DMS153 treated with DMSO at 0.1 percent for 48 hours (cell line): ENCODE measurements at regions not wholly inside any gene's neighbourhood (a gene's known extent, or its start where the extent isn't known, plus 50 kb on each side); places are given as distances from the start of the nearest gene placed in this dataset.

ENCODE experiments used
- DNase-seq: peaks from one replicate; lab custom pipeline; 2025; ENCODE audit not compliant: unreplicated experiment; lab: John Stamatoyannopoulos, UW

DNA sequence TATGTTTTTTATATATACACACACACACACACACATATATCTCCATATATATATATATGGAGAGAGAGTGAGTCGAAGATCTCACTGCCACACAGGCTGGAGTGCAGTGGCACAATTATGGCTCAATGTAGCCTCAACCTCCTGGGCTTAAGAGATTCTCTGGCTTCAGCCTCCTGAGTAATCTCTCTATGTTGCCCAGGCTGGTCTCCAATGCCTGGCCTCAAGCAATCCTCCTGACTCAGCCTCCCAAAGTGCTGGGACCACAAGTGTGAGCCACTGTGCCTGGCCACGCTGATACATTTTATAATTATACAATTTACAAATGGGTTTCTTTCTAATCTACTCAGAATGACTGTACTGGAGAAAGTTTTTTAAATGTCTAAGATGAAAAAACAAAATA is 664.2 kb downstream of the PTPRC start:
- DNase-seq = no peak

DNA sequence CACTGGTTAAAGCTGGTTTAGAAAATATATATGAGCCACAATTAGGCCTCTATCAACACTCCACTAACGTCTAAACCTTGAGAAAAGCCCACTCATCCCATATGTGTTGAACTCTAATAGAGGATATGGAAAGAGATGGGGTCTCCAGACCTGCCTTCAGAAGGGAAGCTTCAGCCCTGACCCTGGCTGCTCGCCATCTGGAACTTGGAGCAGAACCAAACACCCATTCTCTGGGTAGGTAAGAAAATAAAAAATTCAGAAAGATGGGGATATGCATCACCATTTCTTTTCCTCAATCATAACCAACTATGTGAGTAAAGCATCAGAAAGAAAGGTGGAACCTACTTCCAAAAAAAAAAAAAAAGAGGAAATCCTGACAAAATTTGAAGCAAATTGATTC is 666.2 kb downstream of the PTPRC start:
- DNase-seq = no peak

DNA sequence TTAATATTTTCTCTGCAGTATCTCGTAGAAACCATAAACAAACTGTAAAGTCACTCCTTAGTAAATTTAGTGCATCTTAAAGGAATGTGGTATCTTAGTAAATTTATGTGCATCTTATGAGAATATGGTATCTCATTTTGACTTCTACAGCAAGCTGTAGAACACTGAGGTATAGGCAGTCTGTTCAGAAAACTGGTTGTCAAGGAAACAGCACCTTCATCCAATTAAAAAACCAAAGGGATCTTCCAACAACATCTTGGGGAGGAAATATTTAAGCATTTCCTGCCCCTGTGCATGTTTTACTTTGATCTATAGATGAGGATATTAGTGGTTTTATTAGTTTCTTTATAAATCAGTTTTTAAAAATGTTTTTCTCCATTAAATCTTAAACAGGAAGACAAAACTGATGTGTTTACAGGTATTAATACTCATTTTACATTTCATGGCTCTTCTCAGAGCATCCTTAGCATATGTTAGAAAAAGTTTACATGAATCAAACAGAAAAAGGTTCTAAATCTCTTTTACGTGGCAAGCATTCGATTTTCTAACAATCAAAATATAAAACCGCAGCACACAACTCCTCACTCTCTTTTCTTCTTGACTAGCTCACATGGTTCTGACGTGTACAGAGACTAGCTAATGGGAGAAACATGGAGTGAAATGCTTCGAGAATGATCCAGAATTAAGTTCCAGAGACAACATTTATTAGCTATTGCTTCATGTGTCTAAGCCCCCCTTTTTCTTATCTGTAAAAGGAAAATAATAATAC is 668.8 kb downstream of the PTPRC start:
- DNase-seq = no peak

DNA sequence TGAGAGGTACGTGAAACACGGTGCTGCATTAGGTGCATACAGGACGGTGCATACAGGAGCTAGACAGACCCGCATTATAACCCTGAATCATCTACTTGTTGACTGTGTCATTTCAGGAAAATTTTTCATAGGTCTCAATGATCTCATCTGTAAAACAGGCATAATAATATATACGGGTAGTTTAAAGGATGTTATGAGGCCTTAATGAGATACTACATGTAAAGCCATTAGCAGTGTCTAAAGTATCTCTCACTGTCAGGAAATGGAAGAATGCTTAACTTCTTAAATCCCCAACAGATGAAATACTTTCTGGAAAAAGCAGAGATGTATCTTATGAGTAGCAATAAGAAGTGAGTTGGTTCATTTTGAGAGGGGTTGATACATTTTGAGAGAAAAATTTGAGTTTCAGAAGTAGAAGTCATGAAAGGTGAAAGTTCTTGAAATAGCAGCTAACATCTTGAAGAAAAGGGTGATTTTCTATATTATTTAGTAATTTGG is 669.6 kb downstream of the PTPRC start:
- no peak for DNase-seq

DNA sequence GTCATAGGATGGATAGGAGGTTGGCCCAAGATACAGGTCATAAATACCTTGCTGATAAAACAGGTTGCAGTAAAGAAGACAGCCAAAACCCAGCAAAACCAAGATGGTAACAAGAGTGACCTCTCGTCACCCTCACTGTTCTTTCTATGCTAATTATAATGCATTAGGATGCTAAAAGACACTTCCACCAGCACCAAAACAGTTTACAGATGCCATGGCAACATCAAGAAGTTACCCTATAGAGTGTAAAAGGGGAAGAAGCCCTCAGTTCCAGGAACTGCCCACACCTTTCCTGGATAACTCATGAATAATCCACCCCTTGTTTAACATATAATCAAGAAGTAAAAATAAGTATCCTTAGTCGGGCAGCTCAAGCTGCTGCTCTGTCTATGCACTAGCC is 671.9 kb downstream of the PTPRC start:
- no peak for DNase-seq

- DNase-seq = no peak
Measured at GRCh38 chr1:199311478-199312262, 672.8 kb downstream of the PTPRC start.

- DNase-seq = no peak
Measured at GRCh38 chr1:199312626-199313025, 673.8 kb downstream of the PTPRC start.

- no peak for DNase-seq
Measured at GRCh38 chr1:199313444-199313843, 674.6 kb downstream of the PTPRC start.

DNA sequence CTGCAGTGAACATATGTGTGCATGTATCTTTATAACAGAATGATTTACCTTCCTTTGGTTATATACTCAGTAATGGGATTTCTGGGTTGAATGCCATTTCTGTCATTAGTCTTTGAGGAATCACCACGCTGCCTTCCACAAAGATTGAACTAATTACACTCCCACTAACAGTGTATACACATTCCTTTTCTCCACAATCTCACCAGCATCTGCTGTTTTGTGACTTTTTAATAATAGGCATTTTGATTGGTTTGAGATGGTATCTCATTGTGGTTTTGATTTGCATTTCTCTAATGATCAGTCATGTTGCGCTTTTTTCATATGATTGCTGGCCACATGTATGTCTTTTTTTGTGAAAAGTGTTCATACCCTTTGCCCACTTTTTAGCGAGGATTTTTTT is 680.5 kb downstream of the PTPRC start:
- DNase-seq = no peak

DNA sequence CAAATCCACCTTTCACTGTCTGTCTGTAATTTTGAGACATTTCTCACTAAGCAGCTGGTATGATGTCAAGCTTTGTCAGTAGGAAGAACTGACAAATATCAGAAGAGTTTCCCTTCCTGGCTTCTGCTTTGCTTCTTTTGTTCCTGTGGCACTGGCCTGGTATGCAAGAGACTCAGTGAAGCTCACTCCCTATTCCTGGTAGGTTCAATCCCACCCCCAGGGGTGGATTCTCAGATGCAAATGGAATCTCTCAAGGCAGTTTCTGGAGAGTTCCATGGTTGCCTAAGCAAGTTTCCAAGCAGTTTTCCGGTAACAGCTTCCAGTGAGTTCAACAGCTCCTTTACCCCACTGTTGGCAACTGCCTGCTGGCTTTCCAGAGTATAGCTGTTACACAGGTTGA is 683.4 kb downstream of the PTPRC start:
- DNase-seq = no peak

DNA sequence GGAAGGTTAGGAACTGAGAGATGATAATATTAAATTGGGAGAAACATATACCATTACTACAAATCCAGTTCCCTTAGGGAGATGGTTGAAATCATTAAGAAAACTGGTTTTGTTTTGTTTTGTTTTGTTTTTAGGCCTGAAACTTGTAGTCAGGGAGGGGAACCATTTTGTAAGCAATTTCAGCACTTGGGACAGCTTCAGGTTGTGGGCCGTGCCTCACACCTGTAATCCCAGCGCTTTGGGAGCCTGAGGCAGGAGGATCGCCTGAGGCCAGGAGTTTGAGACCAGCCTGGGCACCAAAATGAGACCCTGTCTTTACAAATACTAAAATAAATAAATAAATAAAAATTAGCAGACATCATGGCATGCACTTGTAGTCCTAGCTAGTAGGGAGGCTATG is 694.3 kb upstream of the NR5A2 start:
- DNase-seq = no peak

DNA sequence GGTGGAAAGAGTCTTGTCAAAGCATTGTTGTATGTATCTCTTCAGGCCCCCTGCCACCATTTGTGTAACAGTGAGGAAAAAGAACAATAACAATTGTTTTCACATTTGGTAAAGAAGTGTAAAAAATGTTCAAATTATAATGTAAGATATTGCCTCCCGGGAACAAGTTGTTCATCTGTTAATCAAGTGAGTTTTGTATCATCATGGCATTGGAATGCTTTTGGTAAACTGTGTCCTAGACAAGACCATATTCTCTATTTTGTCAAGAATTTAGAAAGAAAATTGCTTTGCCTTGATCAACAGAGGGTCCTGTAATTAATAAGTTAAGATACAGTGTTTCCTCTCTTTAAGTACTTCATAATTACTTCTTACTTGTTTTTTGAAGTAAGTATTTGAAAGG is 692.0 kb upstream of the NR5A2 start:
- no peak for DNase-seq

GRCh38 chr1:199336745-199337640 is 690.5 kb upstream of the NR5A2 start:
- DNase-seq = no peak

GRCh38 chr1:199338760-199339159 is 688.8 kb upstream of the NR5A2 start:
- no peak for DNase-seq

- DNase-seq = no peak
Measured at GRCh38 chr1:199352351-199352750, 675.2 kb upstream of the NR5A2 start.

DNA sequence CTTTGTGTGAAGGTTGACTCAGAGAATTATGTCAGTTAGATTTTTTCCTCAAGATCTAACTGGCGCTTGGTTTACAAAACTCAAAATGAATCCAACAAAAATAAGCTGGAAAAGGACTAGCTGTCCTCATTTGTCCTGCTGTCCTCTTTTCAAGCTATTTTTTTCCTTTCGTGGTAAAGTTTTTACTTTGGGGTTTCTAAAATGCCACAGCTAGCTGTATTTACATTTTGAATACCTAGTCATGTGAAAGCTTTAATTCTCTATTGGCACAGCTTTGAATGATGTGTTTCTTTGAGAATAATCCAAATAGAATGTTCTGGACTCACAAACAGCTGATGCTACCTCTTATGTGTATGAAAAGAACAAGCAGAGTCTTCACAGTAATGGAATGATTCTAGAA is 673.6 kb upstream of the NR5A2 start:
- DNase-seq = no peak

- DNase-seq = no peak
Measured at GRCh38 chr1:199356561-199356960, 670.9 kb upstream of the NR5A2 start.

GRCh38 chr1:199357599-199357998 is 669.9 kb upstream of the NR5A2 start:
- no peak for DNase-seq

GRCh38 chr1:199362996-199363395 is 664.5 kb upstream of the NR5A2 start:
- DNase-seq = no peak

DNA sequence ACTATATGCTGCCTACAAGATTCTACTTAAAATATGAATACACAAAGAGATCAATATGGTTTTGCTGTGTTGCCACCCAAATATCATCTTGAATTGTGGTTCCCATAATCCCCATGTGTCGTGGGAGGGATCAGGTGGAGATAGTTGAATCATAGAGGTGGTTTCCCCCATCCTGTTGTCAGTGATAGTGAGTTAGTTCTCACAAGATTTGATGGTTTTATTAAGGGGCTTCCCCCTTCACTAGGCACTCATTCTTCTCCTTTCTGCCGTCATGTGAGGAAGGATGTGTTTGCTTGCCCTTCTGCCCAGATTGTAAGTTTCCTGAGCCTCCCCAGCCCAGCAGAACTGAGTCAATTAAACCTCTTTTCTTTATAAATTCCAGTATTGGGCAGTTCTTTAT is 654.4 kb upstream of the NR5A2 start:
- DNase-seq = no peak

- no peak for DNase-seq
Measured at GRCh38 chr1:199377211-199377610, 650.3 kb upstream of the NR5A2 start.
